ENCODE measurements at regions not wholly inside any gene's neighbourhood (a gene's known extent, or its start where the extent isn't known, plus 50 kb on each side); places are given as distances from the start of the nearest gene placed in this dataset.
"Not testable (repeated sequence)": the region's sequence is repeated elsewhere in the genome, so short reads cannot be mapped to it uniquely, and the experiment has no call there.

- WGBS (ENCODE audit: insufficient coverage), result 92% methylated on average over 7 of the region's 7 CpGs
- ChIA-PET CTCF (no interaction called here), POLR2A (no interaction called here)
- peaks cover 0 to 8% (median 4%) of the 10 kb centered on the region in 5 experiments for H3K9me3 ChIP-seq (ENCODE audit: control extremely low read depth in 1 of 5, control insufficient read depth in 4 of 5, insufficient read depth in 2 of 5, low read depth in 1 of 5, low read length in 4 of 5)
- no peak overlapping the region for H3K27ac ChIP-seq (ENCODE audit: insufficient read depth in 1 of 2, low read depth in 1 of 2, low read length in 2 of 2, poor library complexity in 1 of 2, severe bottlenecking in 2 of 2)
- no peaks in the 10 kb centered on the region for H3K27me3 ChIP-seq (replicated peaks in 2 of 5; ENCODE audit: control insufficient read depth in 4 of 5, insufficient read depth in 5 of 5, low read length in 4 of 5)
- DNase-seq, result no peak
- H3K4me1 ChIP-seq (ENCODE audit: control extremely low read depth in 1 of 4, control insufficient read depth in 4 of 4, insufficient read depth in 4 of 4, low read length in 3 of 4), result no peaks in the 10 kb centered on the region
- no peaks in the 10 kb centered on the region for H3K36me3 ChIP-seq (ENCODE audit: control insufficient read depth in 4 of 4, insufficient read depth in 4 of 4, low read length in 3 of 4)
- no peak overlapping the region for H3K4me3 ChIP-seq (ENCODE audit: control insufficient read depth in 1 of 7, extremely low read depth in 1 of 7, insufficient read depth in 4 of 7, low read depth in 2 of 7, low read length in 6 of 7)
Measured at GRCh38 chr6:85314586-85314985, 135.3 kb upstream of the NT5E start.

DNA sequence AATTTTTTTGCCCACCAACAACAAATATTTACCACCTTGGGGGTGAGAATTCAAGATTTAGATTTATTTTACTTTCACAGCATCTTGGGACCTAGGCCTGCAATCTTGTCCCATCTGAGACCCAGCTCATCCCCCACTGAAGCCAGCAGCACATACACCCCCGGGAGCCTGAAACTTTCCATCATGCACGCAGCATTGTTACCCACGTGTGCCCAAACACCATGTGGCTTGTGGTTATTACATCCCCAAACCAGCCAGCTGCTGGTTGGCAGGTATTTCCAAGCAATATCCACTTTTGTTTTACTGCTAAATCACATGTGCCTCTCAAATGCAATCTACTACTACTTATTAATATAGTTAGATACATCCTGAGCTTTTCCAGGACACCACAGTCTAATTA is 149.3 kb upstream of the NT5E start:
- no peaks in the 10 kb centered on the region for H3K9me3 ChIP-seq (ENCODE audit: control extremely low read depth in 1 of 5, control insufficient read depth in 4 of 5, insufficient read depth in 2 of 5, low read depth in 1 of 5, low read length in 4 of 5)
- no peaks in the 10 kb centered on the region for H3K36me3 ChIP-seq (ENCODE audit: control insufficient read depth in 4 of 4, insufficient read depth in 4 of 4, low read length in 3 of 4)
- 88% methylated on average over 1 of the region's 3 CpGs for WGBS (ENCODE audit: insufficient coverage)
- H3K4me1 ChIP-seq (ENCODE audit: control extremely low read depth in 1 of 4, control insufficient read depth in 4 of 4, insufficient read depth in 4 of 4, low read length in 3 of 4), result no peaks in the 10 kb centered on the region
- DNase-seq, result no peak
- ChIA-PET CTCF (interaction anchor here (0.8 kb wide), 1 partner anchor 18 kb away, joined by 3 read pairs; no protein-coding TSS in a partner anchor), POLR2A (no interaction called here)
- no peaks in the 10 kb centered on the region for H3K27me3 ChIP-seq (replicated peaks in 2 of 5; ENCODE audit: control insufficient read depth in 4 of 5, insufficient read depth in 5 of 5, low read length in 4 of 5)
- H3K4me3 ChIP-seq (ENCODE audit: control insufficient read depth in 1 of 7, extremely low read depth in 1 of 7, insufficient read depth in 4 of 7, low read depth in 2 of 7, low read length in 6 of 7), result no peak overlapping the region
- no peak overlapping the region for H3K27ac ChIP-seq (ENCODE audit: insufficient read depth in 1 of 2, low read depth in 1 of 2, low read length in 2 of 2, poor library complexity in 1 of 2, severe bottlenecking in 2 of 2)

GRCh38 chr6:85298553-85298952 is 151.3 kb upstream of the NT5E start:
- no peak for DNase-seq
- H3K27me3 ChIP-seq (replicated peaks in 2 of 5; ENCODE audit: control insufficient read depth in 4 of 5, insufficient read depth in 5 of 5, low read length in 4 of 5), result peaks cover 0 to under 1% (median 0%) of the 10 kb centered on the region in 5 experiments
- CTCF ChIA-PET, result interaction anchor here (1.4 kb wide), 1 partner anchor 30 kb away, joined by 3 read pairs; no protein-coding TSS in a partner anchor
- POLR2A ChIA-PET, result no interaction called here
- no peaks in the 10 kb centered on the region for H3K36me3 ChIP-seq (ENCODE audit: control insufficient read depth in 4 of 4, insufficient read depth in 4 of 4, low read length in 3 of 4)
- no peak overlapping the region for H3K27ac ChIP-seq (ENCODE audit: insufficient read depth in 1 of 2, low read depth in 1 of 2, low read length in 2 of 2, poor library complexity in 1 of 2, severe bottlenecking in 2 of 2)
- no peaks in the 10 kb centered on the region for H3K4me1 ChIP-seq (ENCODE audit: control extremely low read depth in 1 of 4, control insufficient read depth in 4 of 4, insufficient read depth in 4 of 4, low read length in 3 of 4)
- H3K9me3 ChIP-seq (ENCODE audit: control extremely low read depth in 1 of 5, control insufficient read depth in 4 of 5, insufficient read depth in 2 of 5, low read depth in 1 of 5, low read length in 4 of 5), result no peaks in the 10 kb centered on the region
- H3K4me3 ChIP-seq (ENCODE audit: control insufficient read depth in 1 of 7, extremely low read depth in 1 of 7, insufficient read depth in 4 of 7, low read depth in 2 of 7, low read length in 6 of 7), result no peak overlapping the region
- WGBS (ENCODE audit: insufficient coverage), result 83% methylated on average over 3 of the region's 3 CpGs

DNA sequence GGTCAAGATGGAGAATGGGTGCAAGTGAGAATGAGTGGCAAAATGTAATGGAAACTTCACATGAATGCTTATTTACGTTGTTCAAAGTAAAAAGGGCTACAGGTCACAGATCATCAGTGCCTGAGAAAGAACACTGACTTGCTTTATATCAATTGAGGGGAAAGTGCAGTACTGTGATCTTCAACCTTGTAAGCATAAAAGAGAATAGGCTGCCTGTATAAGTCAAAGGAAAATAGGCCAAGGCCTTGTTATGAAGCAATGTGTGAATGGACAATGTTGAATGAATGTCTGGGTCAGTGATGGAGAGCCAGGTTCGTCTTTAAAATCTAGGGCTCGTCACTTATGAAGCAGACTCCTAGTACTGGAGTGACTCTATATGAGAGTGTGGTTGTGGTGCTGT is 158.6 kb upstream of the NT5E start:
- H3K36me3 ChIP-seq (ENCODE audit: control insufficient read depth in 4 of 4, insufficient read depth in 4 of 4, low read length in 3 of 4), result no peaks in the 10 kb centered on the region
- no peaks in the 10 kb centered on the region for H3K9me3 ChIP-seq (ENCODE audit: control extremely low read depth in 1 of 5, control insufficient read depth in 4 of 5, insufficient read depth in 2 of 5, low read depth in 1 of 5, low read length in 4 of 5)
- no peak overlapping the region for H3K27ac ChIP-seq (ENCODE audit: insufficient read depth in 1 of 2, low read depth in 1 of 2, low read length in 2 of 2, poor library complexity in 1 of 2, severe bottlenecking in 2 of 2)
- H3K4me3 ChIP-seq (ENCODE audit: control insufficient read depth in 1 of 7, extremely low read depth in 1 of 7, insufficient read depth in 4 of 7, low read depth in 2 of 7, low read length in 6 of 7), result no peak overlapping the region
- ChIA-PET POLR2A (no interaction called here), CTCF (no interaction called here)
- 95% methylated on average over 3 of the region's 3 CpGs for WGBS (ENCODE audit: insufficient coverage)
- no peak for DNase-seq
- peaks cover 0 to 2% (median 0%) of the 10 kb centered on the region in 5 experiments for H3K27me3 ChIP-seq (replicated peaks in 2 of 5; ENCODE audit: control insufficient read depth in 4 of 5, insufficient read depth in 5 of 5, low read length in 4 of 5)
- H3K4me1 ChIP-seq (ENCODE audit: control extremely low read depth in 1 of 4, control insufficient read depth in 4 of 4, insufficient read depth in 4 of 4, low read length in 3 of 4), result no peaks in the 10 kb centered on the region

DNA sequence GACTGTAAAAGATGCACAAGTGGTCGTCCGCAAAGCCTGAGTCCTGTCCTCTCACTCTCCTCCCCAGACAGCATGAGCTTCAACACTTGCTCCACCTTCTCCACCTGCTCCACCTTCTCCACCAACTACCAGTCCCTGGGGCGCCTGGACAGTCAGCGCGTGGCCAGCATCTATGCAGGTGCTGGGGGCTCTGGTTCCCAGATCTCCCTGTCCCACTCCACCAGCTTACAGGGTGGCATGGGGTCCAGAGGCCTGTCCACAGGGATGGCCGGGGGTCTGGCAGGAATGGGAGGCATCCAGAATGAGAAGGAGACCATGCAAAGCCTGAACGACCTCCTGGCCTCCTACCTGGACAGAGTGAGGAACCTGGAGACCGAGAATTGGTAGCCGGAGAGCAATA is 162.2 kb upstream of the NT5E start:
- no peaks in the 10 kb centered on the region for H3K9me3 ChIP-seq (ENCODE audit: control extremely low read depth in 1 of 5, control insufficient read depth in 4 of 5, insufficient read depth in 2 of 5, low read depth in 1 of 5, low read length in 4 of 5)
- POLR2A ChIA-PET, result no interaction called here
- H3K36me3 ChIP-seq (ENCODE audit: control insufficient read depth in 4 of 4, insufficient read depth in 4 of 4, low read length in 3 of 4), result no peaks in the 10 kb centered on the region
- DNase-seq, result no peak
- no peaks in the 10 kb centered on the region for H3K4me1 ChIP-seq (ENCODE audit: control extremely low read depth in 1 of 4, control insufficient read depth in 4 of 4, insufficient read depth in 4 of 4, low read length in 3 of 4)
- 86% methylated on average over 8 of the region's 9 CpGs for WGBS (ENCODE audit: insufficient coverage)
- CTCF ChIA-PET, result no interaction called here
- H3K4me3 ChIP-seq (ENCODE audit: control insufficient read depth in 1 of 7, extremely low read depth in 1 of 7, insufficient read depth in 4 of 7, low read depth in 2 of 7, low read length in 6 of 7), result no peak overlapping the region
- no peaks in the 10 kb centered on the region for H3K27me3 ChIP-seq (replicated peaks in 2 of 5; ENCODE audit: control insufficient read depth in 4 of 5, insufficient read depth in 5 of 5, low read length in 4 of 5)
- no peak overlapping the region for H3K27ac ChIP-seq (ENCODE audit: insufficient read depth in 1 of 2, low read depth in 1 of 2, low read length in 2 of 2, poor library complexity in 1 of 2, severe bottlenecking in 2 of 2)

DNA sequence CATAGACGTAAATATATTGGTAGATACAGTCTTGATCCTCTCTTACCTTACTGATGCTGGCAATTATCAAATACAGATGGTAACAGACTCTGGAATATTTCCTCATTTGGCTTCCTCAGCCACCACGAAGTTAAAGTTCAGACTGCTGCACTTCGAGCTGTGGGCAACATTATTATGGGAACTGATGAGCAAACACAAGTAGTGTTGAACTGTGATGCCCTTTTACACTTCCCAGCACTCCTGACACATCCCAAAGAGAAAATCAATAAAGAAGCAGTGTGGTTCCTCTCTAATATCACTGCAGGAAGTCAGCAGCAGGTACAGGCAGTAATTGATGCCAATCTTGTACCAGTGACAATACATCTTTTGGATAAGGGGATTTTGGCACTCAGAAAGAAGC is 162.7 kb upstream of the NT5E start:
- CTCF ChIA-PET, result no interaction called here
- POLR2A ChIA-PET, result no interaction called here
- WGBS (ENCODE audit: insufficient coverage), result 92% methylated on average over 2 of the region's 3 CpGs
- no peak overlapping the region for H3K27ac ChIP-seq (ENCODE audit: insufficient read depth in 1 of 2, low read depth in 1 of 2, low read length in 2 of 2, poor library complexity in 1 of 2, severe bottlenecking in 2 of 2)
- no peak overlapping the region for H3K4me3 ChIP-seq (ENCODE audit: control insufficient read depth in 1 of 7, extremely low read depth in 1 of 7, insufficient read depth in 4 of 7, low read depth in 2 of 7, low read length in 6 of 7)
- no peaks in the 10 kb centered on the region for H3K4me1 ChIP-seq (ENCODE audit: control extremely low read depth in 1 of 4, control insufficient read depth in 4 of 4, insufficient read depth in 4 of 4, low read length in 3 of 4)
- no peaks in the 10 kb centered on the region for H3K9me3 ChIP-seq (ENCODE audit: control extremely low read depth in 1 of 5, control insufficient read depth in 4 of 5, insufficient read depth in 2 of 5, low read depth in 1 of 5, low read length in 4 of 5)
- H3K36me3 ChIP-seq (ENCODE audit: control insufficient read depth in 4 of 4, insufficient read depth in 4 of 4, low read length in 3 of 4), result no peaks in the 10 kb centered on the region
- no peaks in the 10 kb centered on the region for H3K27me3 ChIP-seq (replicated peaks in 2 of 5; ENCODE audit: control insufficient read depth in 4 of 5, insufficient read depth in 5 of 5, low read length in 4 of 5)
- no peak for DNase-seq

GRCh38 chr6:85286507-85286906 is 163.4 kb upstream of the NT5E start:
- POLR2A ChIA-PET; CTCF ChIA-PET; H3K9me3 ChIP-seq (ENCODE audit: control extremely low read depth in 1 of 5, control insufficient read depth in 4 of 5, insufficient read depth in 2 of 5, low read depth in 1 of 5, low read length in 4 of 5); H3K4me1 ChIP-seq (ENCODE audit: control extremely low read depth in 1 of 4, control insufficient read depth in 4 of 4, insufficient read depth in 4 of 4, low read length in 3 of 4); H3K4me3 ChIP-seq (ENCODE audit: control insufficient read depth in 1 of 7, extremely low read depth in 1 of 7, insufficient read depth in 4 of 7, low read depth in 2 of 7, low read length in 6 of 7); H3K27me3 ChIP-seq (replicated peaks in 2 of 5; ENCODE audit: control insufficient read depth in 4 of 5, insufficient read depth in 5 of 5, low read length in 4 of 5); H3K27ac ChIP-seq (ENCODE audit: insufficient read depth in 1 of 2, low read depth in 1 of 2, low read length in 2 of 2, poor library complexity in 1 of 2, severe bottlenecking in 2 of 2); DNase-seq; H3K36me3 ChIP-seq (ENCODE audit: control insufficient read depth in 4 of 4, insufficient read depth in 4 of 4, low read length in 3 of 4): not testable (repeated sequence)

Measured in common myeloid progenitor, CD34-positive (primary cell).